DOHH2 (cell line): ENCODE measurements at regions not wholly inside any gene's neighbourhood (a gene's known extent, or its start where the extent isn't known, plus 50 kb on each side); places are given as distances from the start of the nearest gene placed in this dataset.
"Not testable (repeated sequence)": the region's sequence is repeated elsewhere in the genome, so short reads cannot be mapped to it uniquely, and the experiment has no call there.

Experiments used
- H3F3A ChIP-seq: fragments of 200-600 bp; sonication (generic), shearing (Covaris generic); 2 replicates; pipeline ENCODE4 v1.6.0; 2016; ENCODE audit warnings: antibody characterized with exemption, mild to moderate bottlenecking; ENCODE audit not compliant: control insufficient read depth, insufficient read depth
- H3K27ac ChIP-seq: fragments of 200-600 bp; sonication (generic); 2 replicates; pipeline ENCODE4 v1.5.1; 2014; ENCODE audit warnings: low read depth, mild to moderate bottlenecking, low read length, moderate library complexity
- H3K27me3 ChIP-seq: fragments of 200-600 bp; sonication (generic); 2 replicates; pipeline ENCODE4 v1.6.1; 2014; ENCODE audit warnings: mild to moderate bottlenecking, low read length, mixed read lengths; ENCODE audit not compliant: control insufficient read depth
- H3K36me3 ChIP-seq: fragments of 200-600 bp; sonication (generic); 2 replicates; pipeline ENCODE4 v1.6.1; 2014; ENCODE audit warnings: mild to moderate bottlenecking, low read length, moderate library complexity, mixed read lengths; ENCODE audit not compliant: control insufficient read depth
- H3K4me1 ChIP-seq: fragments of 200-600 bp; sonication (generic); 2 replicates; pipeline ENCODE4 v1.6.1; 2014; ENCODE audit warnings: mild to moderate bottlenecking, low read length, mixed read lengths; ENCODE audit not compliant: control insufficient read depth
- H3K4me2 ChIP-seq: fragments of 200-600 bp; sonication (generic); 2 replicates; pipeline ENCODE4 v1.6.0; 2014; ENCODE audit warnings: mild to moderate bottlenecking, low read length, moderate library complexity
- H3K4me3 ChIP-seq: fragments of 200-600 bp; sonication (generic); 2 replicates; pipeline ENCODE4 v1.5.1; 2014; ENCODE audit warnings: mild to moderate bottlenecking, low read length, mixed read lengths
- H3K79me2 ChIP-seq: fragments of 200-600 bp; sonication (generic); 2 replicates; pipeline ENCODE4 v1.6.1; 2014; ENCODE audit warnings: mild to moderate bottlenecking, low read length, mixed read lengths; ENCODE audit not compliant: control insufficient read depth
- H3K9me2 ChIP-seq: fragments of 200-600 bp; sonication (generic); replicated peaks from 2 replicates; pipeline ENCODE4 v1.6.1; 2014; ENCODE audit warnings: mild to moderate bottlenecking, low read length, mixed read lengths; ENCODE audit not compliant: control insufficient read depth
- H3K9me3 ChIP-seq: fragments of 200-600 bp; sonication (generic); 2 replicates; pipeline ENCODE4 v1.6.1; 2014; ENCODE audit warnings: antibody characterized with exemption, low read length, mixed read lengths; ENCODE audit not compliant: control insufficient read depth, insufficient read depth
- H4K20me1 ChIP-seq: fragments of 200-600 bp; sonication (generic); 2 replicates; pipeline ENCODE4 v1.6.0; 2014; ENCODE audit warnings: low read depth, mild to moderate bottlenecking, antibody characterized with exemption, low read length, moderate library complexity; ENCODE audit not compliant: control insufficient read depth, insufficient read depth
- CTCF ChIP-seq: fragments of 200-600 bp; sonication (generic); IDR thresholded peaks from one replicate; pipeline ENCODE4 v1.5.1; 2014; ENCODE audit warnings: antibody characterized with exemption, mild to moderate bottlenecking, low read depth, low read length; ENCODE audit not compliant: poor library complexity, severe bottlenecking
- EZH2phosphoT487 ChIP-seq: fragments of 200-600 bp; sonication (generic); IDR thresholded peaks from 2 replicates; pipeline ENCODE4 v1.6.1; 2017; ENCODE audit warnings: borderline replicate concordance, mild to moderate bottlenecking, antibody characterized with exemption, low read length, moderate library complexity, mixed read lengths

- Histone ChIP-seq H4K20me1 (no peaks in the 10 kb centered on the region), H3K4me3 (no peak overlapping the region), H3K79me2 (no peaks in the 10 kb centered on the region), H3K27me3 (no peaks in the 10 kb centered on the region), H3F3A (no peaks in the 10 kb centered on the region), H3K27ac (no peak overlapping the region), H3K9me3 (peaks cover 4% of the 10 kb centered on the region; the same call in 1 of the 2 replicates), H3K4me1 (no peaks in the 10 kb centered on the region), H3K36me3 (no peaks in the 10 kb centered on the region), H3K9me2 (no peaks in the 10 kb centered on the region), H3K4me2 (no peak overlapping the region)
- no peak for TF ChIP-seq EZH2phosphoT487
- TF ChIP-seq CTCF, result no peak
Observed at GRCh38 chr19:28998974-28999373, 214.0 kb downstream of the UQCRFS1 start.

- not testable (repeated sequence) for H3K9me2 ChIP-seq, H3K9me3 ChIP-seq, H3K36me3 ChIP-seq, H3K4me1 ChIP-seq, H4K20me1 ChIP-seq, H3K4me2 ChIP-seq, H3K27me3 ChIP-seq, H3K79me2 ChIP-seq, H3F3A ChIP-seq, H3K27ac ChIP-seq, H3K4me3 ChIP-seq
Observed at GRCh38 chr19:28997866-28998265, 215.1 kb downstream of the UQCRFS1 start.

GRCh38 chr19:28990522-28990921 lies 222.4 kb downstream of the UQCRFS1 start:
- no peak overlapping the region for H3K4me2 ChIP-seq
- no peaks in the 10 kb centered on the region for H3K27me3 ChIP-seq
- no peaks in the 10 kb centered on the region for H3K9me2 ChIP-seq
- H3F3A ChIP-seq, result no peaks in the 10 kb centered on the region
- H3K36me3 ChIP-seq, result no peaks in the 10 kb centered on the region
- no peaks in the 10 kb centered on the region for H4K20me1 ChIP-seq
- no peak overlapping the region for H3K27ac ChIP-seq
- H3K79me2 ChIP-seq, result no peaks in the 10 kb centered on the region
- H3K4me3 ChIP-seq, result no peak overlapping the region
- H3K4me1 ChIP-seq, result no peaks in the 10 kb centered on the region
- no peaks in the 10 kb centered on the region; the same call in 1 of the 2 replicates for H3K9me3 ChIP-seq
- no peak for TF ChIP-seq CTCF
- no peak for TF ChIP-seq EZH2phosphoT487

- Histone ChIP-seq H3K27me3 (no peaks in the 10 kb centered on the region), H3K4me3 (no peak overlapping the region), H3K4me2 (no peak overlapping the region), H4K20me1 (no peaks in the 10 kb centered on the region), H3K36me3 (no peaks in the 10 kb centered on the region), H3K9me3 (no peaks in the 10 kb centered on the region), H3K9me2 (no peaks in the 10 kb centered on the region), H3F3A (no peaks in the 10 kb centered on the region), H3K4me1 (no peaks in the 10 kb centered on the region), H3K27ac (no peak overlapping the region), H3K79me2 (no peaks in the 10 kb centered on the region)
- TF ChIP-seq CTCF, result no peak
- TF ChIP-seq EZH2phosphoT487, result no peak
Observed at GRCh38 chr19:28989739-28990138, 223.2 kb downstream of the UQCRFS1 start.
